GM18499 (cell line): ENCODE measurements at regions not wholly inside any gene's neighbourhood (a gene's known extent, or its start where the extent isn't known, plus 50 kb on each side); places are given as distances from the start of the nearest gene placed in this dataset.

ENCODE experiments used
- ATAC-seq: cut with Tn5 transposase; IDR thresholded peaks from one replicate; pipeline ENCODE4 v1.9.1; 2021; ENCODE audit warnings: moderate number of reproducible peaks; ENCODE audit not compliant: insufficient read depth, unreplicated experiment

DNA sequence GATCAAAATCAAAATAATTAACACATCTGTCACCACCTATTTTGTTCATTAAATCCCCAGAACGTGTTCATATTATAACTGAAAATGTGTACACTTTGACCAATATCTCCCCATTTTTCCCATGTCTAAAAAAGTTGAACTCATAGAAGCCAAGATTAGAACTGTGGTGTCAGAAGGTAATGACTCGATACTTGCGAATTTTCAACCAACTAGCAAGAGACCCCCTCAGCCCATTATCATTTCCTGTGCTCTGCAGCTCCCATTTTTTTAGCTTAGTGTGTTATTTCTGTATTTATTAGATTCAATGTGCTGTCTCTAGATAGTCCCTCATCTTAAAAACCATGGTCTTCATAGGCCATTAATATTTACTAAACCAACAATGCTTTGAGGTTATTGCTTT is 248.7 kb upstream of the PIK3C3 start:
- no peak for ATAC-seq

DNA sequence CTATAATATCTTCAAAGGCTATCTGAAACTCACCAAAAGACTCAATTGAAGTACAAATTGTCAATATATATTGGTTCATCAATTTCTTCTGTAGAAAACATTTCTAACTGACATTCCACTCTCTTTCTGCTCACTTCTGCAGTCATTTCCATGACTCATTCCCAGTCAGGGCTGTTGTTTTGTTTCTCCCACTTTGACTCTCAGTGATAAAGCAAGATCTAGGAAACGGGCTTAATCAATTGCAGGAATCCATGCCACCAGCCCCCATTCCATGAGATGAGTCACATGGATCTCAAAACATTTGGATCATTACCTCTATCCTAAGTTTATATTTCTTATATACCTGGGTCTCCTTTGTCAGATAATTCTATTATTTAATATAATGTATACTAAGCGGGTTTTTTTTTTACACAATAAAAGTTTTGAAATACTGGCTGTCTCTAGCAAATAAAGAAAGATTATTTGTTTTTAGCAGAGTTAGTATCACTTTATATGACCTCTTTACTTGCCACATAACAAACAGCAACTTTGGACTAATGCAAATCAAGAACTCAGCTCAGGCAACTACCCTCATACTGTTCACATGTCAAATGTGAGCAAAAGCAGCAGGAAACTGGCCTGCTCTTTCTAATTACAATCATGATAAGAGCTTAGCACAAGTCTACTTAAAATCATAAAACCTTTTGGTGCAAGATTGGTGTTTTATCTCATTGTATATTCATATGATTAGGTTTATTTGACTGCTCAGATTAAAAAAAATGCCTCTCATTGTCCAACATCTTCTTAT is 251.1 kb upstream of the PIK3C3 start:
- no peak for ATAC-seq

DNA sequence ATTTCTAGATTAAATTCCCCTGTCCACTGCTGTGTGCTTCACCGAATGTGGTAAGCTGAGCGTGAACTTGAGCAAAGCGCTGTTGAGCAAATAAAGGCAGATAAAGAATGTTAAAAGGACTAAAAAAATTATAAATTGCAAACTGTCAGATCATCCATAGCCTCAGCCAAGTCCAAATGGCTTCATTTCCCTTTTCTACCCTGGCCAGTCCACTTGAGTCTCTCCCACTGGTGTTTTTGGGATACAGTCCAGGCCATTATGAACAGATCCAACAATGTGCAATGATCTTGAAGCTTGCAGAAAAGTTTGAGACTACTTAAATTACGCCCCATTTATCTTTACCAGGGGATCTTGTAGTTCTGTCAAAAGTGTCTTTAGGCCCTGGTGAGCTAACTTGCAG is 254.6 kb upstream of the PIK3C3 start:
- no peak for ATAC-seq

DNA sequence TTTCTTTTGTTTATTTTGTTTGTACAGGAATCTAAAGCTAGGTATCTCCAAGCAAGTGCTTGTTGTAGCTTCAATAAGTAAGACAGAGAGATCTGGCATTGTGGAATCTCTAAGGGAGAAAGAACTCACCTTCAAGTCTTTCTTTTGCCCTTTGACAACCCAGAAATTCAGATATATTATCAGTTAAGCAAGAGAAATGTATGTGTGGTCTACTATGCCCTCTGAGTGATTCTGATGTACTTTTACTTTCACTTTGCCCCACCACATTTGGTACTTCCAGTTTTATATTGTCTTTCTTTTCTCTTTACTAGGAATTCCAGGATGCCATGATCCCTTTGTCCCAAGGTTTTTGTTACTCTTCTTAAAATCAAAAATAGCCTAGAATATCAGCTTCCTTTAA is 259.6 kb upstream of the PIK3C3 start:
- no peak for ATAC-seq

DNA sequence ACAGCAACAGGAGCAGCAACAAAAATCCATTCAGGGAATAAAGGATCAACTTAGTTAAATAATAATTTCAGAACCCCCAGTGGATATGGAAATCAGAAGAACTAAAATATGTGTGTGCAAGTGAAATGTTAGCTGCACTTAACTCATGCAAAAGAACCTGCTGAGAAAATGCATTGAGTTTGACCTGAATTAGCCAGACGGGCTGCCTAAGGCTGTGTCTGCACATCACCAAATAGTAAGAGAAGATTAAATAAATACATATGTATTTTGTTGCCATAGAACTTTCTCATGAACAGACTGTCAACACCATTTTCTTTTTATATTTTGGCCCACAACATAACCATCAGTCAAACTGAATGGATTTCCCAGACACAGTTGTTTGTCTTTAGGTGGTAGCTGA is 262.0 kb upstream of the PIK3C3 start:
- ATAC-seq: no peak

DNA sequence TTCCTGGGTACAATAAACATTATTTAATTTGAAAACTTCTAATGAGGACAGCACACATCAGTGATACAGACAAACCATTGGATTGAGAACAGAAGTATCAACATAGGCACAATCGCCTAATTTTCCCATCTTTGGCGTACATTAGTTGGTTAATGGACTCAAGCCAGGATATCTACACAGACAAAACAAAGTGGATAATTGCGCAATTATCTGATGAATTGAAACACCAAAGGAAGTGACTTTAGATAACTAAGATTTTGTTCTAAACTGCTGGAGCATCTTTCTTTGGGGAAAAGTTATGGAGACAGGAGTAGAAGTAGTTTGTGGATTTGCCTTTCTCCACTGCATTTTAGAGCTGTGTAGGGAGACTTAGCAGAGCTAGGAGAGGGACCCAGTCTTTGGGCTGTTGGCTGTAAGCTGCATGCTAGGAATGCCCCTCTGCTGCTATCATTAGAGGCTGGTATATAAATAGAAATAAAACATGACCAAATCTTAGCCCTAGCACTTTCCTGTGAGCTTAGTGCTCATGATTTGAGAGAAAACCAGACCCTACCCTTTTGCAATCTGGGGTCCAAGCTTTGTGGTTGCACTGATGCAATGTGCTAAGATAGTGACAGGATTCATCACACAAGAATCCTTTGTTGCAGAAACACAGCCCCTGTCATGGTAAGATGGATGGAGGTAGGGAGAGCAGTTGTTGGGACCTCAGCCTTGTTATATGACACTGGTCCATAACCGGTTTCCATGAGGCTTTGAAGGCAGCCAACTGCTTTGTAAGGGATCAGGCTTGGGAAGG is 264.5 kb upstream of the PIK3C3 start:
- no peak for ATAC-seq

DNA sequence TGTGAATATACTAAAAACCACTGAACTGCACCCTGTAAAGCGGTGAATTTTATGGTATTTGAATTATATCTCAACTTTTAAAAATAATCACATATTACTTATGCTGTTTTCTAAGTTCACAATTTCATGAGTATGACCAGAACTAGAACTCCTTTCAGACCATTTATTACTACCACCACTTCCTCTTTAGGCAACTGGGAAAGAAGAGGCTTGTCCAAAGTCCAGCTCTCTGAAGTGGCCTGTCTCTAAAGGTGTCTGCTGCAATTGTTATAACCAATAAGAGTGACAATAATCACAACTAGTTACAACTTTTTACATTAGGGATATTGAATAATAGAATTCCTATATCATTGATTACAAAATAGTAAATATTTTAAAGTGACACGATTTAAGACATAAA is 267.9 kb upstream of the PIK3C3 start:
- ATAC-seq: no peak

DNA sequence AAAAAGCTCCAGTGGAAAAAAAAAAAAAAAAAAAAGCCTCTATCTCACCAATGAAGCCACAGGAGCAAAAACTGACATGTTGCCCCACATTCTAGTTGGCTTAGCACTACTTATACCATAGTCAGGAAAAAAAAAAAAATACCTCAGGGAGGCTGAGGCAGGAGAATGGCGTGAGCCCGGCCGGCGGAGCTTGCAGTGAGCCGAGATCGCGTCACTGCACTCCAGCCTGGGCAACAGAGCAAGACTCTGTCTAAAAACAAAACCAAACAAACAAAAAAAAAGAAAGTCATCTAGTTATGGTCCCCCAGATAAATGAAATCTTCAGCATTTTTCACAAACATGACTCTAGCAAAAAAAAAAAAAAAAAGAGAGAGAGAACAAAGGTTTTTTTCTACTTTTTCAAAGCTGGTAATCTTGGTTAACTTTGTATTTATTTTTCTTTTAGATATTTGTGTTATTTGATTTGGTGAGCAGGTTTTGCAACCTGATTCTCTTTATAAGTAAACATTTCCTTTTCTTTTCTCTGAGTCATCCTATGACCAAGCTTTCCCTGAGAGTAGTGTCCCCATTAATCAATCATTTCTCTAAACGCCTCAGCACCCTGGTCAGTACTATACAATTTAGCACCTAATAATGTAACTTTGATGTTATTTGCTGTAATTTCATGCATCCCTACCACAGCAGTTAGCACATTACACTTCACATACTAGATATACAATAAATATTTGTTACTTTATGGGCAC is 273.7 kb upstream of the PIK3C3 start:
- ATAC-seq: no peak

DNA sequence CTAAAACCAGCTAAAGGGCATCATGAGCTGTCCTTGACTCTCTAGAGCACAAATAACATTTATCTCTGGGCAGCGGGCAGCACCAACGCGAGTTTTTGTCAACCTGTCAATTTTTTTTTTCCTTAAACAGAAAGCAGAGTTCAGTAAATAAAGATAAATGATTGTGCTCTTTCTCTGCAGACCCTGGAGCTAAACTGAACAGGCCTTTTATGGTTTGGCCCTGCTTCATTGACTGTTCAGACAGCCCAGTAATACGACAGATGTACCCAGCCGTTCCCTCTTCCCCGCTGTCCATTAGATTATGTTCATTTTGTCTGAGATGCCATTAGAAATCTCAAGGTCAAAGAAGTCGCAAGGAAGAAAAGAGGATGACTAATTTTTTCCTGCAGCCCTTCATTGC is 280.5 kb upstream of the PIK3C3 start:
- no peak for ATAC-seq

DNA sequence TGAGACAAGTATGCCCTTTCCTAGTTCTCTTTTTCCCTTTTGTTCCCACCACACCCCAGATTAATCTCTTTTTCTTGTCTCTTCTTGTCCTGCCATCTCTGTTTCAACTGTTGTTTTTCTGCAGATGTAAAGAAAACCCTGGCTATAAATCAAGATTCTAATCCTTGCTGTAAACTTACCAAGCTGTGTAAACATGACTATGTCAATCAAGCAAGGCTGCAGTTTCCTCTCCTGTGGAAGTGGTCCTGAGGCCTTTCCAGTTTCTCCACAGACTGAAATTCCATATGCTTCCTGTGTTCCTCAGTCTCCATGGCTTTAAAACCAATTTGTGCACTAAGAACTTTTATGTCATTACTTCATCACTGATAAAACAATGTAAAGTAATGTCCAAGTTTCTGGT is 288.8 kb upstream of the PIK3C3 start:
- no peak for ATAC-seq

DNA sequence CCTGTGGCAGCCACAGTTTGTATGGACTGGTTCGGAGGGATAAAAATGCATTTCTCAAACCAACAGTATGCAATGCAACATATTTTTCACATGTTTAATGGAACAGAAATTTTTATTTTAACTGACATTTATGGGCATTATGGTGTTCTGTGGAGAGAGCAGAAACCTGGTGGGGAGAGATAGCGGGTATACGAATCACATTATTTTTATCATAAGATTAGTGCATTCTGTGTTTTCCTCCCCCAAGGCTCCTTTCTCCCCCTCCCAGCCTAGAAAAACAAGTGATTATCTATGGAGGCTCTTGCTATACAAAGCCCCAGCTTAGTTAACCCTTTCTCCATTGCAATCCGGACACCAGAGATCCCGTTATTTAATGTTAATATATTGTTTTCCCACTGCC is 289.8 kb upstream of the PIK3C3 start:
- ATAC-seq: no peak

DNA sequence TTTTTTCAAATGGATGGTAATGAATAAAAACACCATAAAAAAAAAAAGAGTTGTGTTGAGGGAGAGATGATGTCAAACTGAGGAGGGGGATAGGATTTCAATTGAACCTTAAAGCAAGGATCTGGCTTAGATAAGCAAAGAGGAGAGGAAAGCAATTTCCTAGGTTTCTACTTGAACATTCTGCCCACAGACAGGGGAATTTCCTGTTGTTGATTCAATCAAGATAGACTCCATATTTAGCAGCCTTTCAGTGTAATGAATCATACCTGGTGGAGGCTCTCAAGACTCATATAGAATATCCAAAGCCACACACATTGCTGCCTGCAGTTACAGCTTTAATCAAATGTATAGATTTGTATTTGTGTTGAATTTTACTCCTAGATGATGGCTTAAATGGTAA is 294.4 kb upstream of the PIK3C3 start:
- no peak for ATAC-seq

DNA sequence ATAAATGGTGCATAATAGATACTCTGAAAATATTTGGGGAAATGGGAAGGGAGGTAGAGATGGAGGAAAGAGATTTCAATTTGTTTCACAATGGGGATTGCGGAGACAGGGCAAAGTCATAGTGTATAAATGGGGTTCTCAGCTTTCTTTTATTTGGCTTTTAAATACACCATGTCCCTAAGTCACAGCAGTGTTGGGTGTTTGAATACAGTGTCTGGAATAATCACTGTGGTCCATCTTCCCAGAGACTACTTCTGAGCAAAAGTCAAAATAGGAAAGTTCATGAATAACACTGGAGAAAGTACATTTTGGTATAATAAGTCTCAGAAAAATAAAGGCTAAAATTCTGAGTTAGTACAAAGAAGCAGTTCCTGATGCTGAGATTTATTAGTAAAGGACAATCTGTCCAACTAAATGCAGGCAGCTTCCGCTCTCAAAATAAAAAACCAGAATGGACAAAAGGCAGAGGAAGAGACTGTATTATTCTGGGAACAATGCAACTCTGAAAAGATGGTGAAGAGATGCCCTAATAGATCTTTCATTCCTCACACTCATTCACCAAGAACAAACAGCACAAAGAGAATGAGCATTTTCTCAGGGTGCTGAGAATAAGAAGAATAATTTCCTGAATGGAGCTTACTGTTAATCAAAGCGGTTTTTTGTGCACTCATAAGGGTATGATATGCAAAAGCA is 295.4 kb upstream of the PIK3C3 start:
- ATAC-seq: no peak

DNA sequence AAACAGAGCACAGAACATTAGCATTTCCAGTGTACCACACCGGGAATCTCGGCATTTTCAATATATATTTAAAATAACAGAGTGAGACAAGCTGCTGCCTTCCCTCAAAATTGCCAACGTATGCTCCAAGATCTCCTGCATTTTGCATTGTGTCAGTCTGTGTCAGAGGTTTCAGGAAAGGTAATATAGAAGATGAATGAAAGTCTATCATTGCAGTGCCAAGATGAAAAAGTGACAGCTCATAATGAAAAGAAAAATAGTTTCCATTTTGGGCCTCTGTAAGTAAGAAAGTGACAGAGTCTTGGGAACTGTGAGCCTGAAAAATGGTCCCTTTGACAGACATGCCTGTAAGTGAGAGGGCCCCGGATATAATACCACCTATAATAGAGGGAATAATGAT is 297.8 kb upstream of the PIK3C3 start:
- no peak for ATAC-seq

DNA sequence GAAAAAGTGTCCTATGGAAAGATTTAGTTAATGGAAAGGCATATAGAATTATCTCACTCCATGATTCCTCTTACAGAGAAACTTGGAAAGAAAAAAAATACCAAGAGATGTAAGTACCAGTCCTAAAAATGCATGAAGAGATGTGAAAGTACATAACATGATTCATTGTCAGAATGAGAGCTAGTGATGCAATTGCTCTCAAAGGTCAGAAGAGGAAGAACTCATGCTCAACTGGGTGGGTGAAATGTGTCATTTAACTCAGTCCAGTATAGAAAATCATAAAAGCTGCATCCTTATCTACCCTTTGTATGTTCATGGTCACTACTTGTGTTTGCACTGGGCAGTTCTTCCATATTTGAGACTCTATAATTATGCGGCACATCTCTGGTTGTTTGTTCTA is 300.0 kb upstream of the PIK3C3 start:
- no peak for ATAC-seq

DNA sequence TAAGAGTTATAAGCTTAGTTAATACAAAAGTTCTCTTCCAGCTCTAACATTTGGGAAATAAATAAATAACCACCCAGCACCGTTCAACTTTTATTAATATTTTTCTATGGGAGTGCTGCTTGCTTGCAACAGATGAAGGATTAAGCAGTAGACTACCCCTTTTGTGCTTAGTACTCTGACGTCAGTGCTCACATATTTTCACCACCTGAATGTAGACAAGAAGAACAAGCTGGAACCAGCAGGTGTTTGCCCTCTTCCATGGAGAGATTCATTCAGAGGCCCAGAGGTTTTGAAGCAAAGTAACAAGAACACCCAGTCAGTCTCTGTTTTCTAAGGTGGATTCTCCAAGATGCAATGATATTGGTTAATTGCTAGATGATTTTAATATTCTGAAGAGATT is 307.1 kb upstream of the PIK3C3 start:
- ATAC-seq: no peak

DNA sequence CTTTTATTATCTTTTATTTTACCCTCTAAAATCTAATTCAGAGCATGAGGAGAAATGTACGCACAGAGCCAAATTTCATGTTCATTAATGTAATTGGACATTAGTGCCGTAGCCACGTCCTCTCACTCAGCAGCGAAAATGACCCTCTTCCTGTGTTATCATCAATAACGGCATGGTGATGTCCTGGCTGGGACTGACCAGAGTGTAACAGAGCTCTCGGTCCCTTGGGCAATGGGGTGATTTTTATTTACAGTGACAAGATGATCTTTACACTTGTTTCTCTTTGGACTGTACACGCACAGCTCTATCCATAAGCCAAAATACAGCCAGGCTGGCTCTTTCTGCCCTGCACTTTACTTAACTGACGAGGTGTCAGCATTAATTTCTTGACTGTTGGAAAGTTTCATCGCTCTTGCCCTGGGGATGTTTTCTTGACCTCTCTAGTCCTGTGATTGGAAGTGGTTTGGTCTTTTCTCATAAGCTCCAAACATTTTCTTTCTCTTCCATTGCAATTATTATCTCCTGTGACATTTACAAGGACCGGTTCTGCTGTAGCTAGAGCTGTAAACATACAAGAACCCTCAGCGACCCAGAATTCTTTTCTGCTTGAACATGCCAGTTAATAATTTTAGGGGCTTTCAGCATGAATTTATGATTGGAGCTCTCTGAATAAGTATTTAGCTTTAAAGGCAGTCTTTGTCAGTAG is 308.0 kb upstream of the PIK3C3 start:
- no peak for ATAC-seq

DNA sequence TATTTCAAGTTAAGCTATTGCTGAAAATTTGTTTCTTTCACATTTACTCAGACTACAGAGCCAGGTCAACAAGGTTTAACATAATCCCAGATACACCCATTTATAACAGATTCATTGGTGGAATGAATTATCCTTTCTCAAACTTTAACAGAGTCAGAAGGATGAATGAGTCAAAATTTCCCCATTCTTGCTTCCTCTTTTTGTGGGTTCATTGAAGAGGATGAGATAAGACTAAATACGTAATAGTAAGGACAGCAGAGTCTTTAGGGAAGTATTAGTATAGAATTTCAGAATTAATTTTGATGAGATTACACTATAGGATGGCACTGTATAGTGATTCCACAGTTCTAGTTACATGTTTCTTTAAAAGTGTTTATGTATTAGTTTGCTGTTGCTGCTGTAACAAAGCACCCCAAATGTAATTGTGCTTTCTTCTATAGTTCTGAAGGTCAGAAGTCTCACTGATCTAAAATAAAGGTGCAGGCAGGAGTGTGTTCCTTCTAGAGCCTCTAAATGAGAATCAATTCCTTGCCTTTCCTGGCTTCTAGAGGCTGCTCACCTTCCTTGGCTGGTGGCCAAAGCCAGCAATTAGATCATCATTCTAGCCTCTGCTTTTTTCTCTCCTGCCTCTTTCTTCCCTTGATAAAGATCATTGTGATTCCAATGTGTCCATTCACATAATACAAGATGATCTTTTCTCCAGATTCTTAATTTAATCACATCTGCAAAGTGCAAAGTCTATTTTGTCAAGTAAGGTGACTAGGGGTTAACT is 309.3 kb upstream of the PIK3C3 start:
- no peak for ATAC-seq

DNA sequence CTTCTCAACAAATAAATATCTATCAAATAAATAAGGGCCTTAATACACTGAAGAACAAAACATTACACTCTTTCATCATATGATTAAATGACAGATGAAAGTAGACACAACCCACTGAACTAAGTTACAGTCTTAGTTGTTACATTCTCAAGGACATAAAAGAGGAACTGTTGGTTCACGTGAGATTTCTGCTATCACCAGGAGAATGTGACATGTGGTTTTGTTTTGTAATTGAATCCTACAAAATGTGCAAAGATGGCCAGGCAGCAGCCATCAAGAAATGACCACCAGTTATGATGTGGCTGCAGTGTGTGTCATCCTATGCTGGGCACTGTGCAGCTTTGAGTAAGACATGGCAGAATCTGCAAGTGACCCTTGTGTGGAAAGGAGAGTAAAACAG is 310.6 kb upstream of the PIK3C3 start:
- ATAC-seq: no peak
